ENCODE measurements at regions not wholly inside any gene's neighbourhood (a gene's known extent, or its start where the extent isn't known, plus 50 kb on each side); places are given as distances from the start of the nearest gene placed in this dataset.

- Histone ChIP-seq H3K4me2 (ENCODE audit: low read depth, low read length) (no peak overlapping the region), H3K9ac (ENCODE audit: insufficient read depth, low read depth, low read length) (no peak overlapping the region), H3K4me1 (ENCODE audit: insufficient read depth, low read length) (peaks cover 5% of the 10 kb centered on the region), H3K4me3 (replicated peaks in 1 of 3; ENCODE audit: insufficient read depth in 1 of 3, low read depth in 2 of 3, low read length in 3 of 3) (no peak overlapping the region), H3K27me3 (ENCODE audit: control insufficient read depth in 1 of 2, insufficient read depth in 2 of 2, low read length in 2 of 2) (peaks cover 3 to 55% of the 10 kb centered on the region in 2 experiments), H3K79me2 (ENCODE audit: insufficient read depth, low read length) (no peaks in the 10 kb centered on the region), H2AFZ (ENCODE audit: low read length) (no peak overlapping the region), H3K36me3 (replicated peaks in 1 of 2; ENCODE audit: control insufficient read depth in 1 of 2, insufficient read depth in 2 of 2, low read length in 2 of 2) (no peaks in the 10 kb centered on the region), H3K27ac (ENCODE audit: extremely low read length, insufficient read depth, low read length) (no peak overlapping the region), H4K20me1 (ENCODE audit: insufficient read depth, low read length) (no peaks in the 10 kb centered on the region), H3K9me3 (ENCODE audit: low read length) (peaks cover 11% of the 10 kb centered on the region; the same call in 1 of the 2 replicates)
- BruUV-seq (replicated peaks): no TSS peak
- no peak for TF ChIP-seq KAT7 (CRISPR knock-in tag; IDR thresholded peaks at IDR 0.05; ENCODE audit: borderline replicate concordance)
- TF ChIP-seq CBX2 (IDR thresholded peaks at IDR 0.05; ENCODE audit: low read depth, low read length): 0 out of 2 replicates have a peak, but pooled peaks have one; percentile 28
- TF ChIP-seq CBX2 (CRISPR knock-in tag; IDR thresholded peaks at IDR 0.05; ENCODE audit: low read depth): no peak
- WGBS (ENCODE audit: low lambda C conversion rate): 12% methylated on average over 10 of the region's 13 CpGs
- CTCF ChIA-PET (ENCODE audit: low intra/inter-chr PET ratio, low total read pairs): no interaction called here
- FAIRE-seq (no peak), DNase-seq (ENCODE audit: low spot score) (no peak), ATAC-seq (peak; percentile 87)
- POLR2A ChIA-PET: no interaction called here
- intact Hi-C loops (cut with micrococcal nuclease; ENCODE audit: unreplicated experiment) (no loop called here), in situ Hi-C loops (cut with HindIII; ENCODE audit: extremely low pct_ligation_motif_present, low pct_unique_long_range_greater_than_20kb) (no loop called here)
Measured at GRCh38 chr2:383178-383577, 95.3 kb upstream of the ALKAL2 start.

- no TSS peak for BruUV-seq (replicated peaks)
- Histone ChIP-seq H3K79me2 (ENCODE audit: insufficient read depth, low read length) (no peaks in the 10 kb centered on the region), H3K27ac (ENCODE audit: extremely low read length, insufficient read depth, low read length) (no peak overlapping the region), H3K9ac (ENCODE audit: insufficient read depth, low read depth, low read length) (no peak overlapping the region), H3K4me1 (ENCODE audit: insufficient read depth, low read length) (peaks cover 10% of the 10 kb centered on the region), H3K27me3 (ENCODE audit: control insufficient read depth in 1 of 2, insufficient read depth in 2 of 2, low read length in 2 of 2) (peaks cover 1 to 50% of the 10 kb centered on the region in 2 experiments; a peak in 4 of 5 replicates), H2AFZ (ENCODE audit: low read length) (no peak overlapping the region), H3K9me3 (ENCODE audit: low read length) (peaks cover 16% of the 10 kb centered on the region; the same call in 1 of the 2 replicates), H3K36me3 (replicated peaks in 1 of 2; ENCODE audit: control insufficient read depth in 1 of 2, insufficient read depth in 2 of 2, low read length in 2 of 2) (no peaks in the 10 kb centered on the region), H3K4me3 (replicated peaks in 1 of 3; ENCODE audit: insufficient read depth in 1 of 3, low read depth in 2 of 3, low read length in 3 of 3) (no peak overlapping the region), H4K20me1 (ENCODE audit: insufficient read depth, low read length) (no peaks in the 10 kb centered on the region), H3K4me2 (ENCODE audit: low read depth, low read length) (no peak overlapping the region)
- in situ Hi-C loops (cut with HindIII; ENCODE audit: extremely low pct_ligation_motif_present, low pct_unique_long_range_greater_than_20kb): no loop called here
- ChIA-PET CTCF (ENCODE audit: low intra/inter-chr PET ratio, low total read pairs) (no interaction called here), POLR2A (no interaction called here)
- ATAC-seq: no peak
- no peak for DNase-seq (ENCODE audit: low spot score)
- no peak for TF ChIP-seq ZNF20 (CRISPR knock-in tag; IDR thresholded peaks at IDR 0.05)
- no peak for TF ChIP-seq ZFP36L2 (CRISPR knock-in tag; IDR thresholded peaks at IDR 0.05)
- no peak for TF ChIP-seq HMG20A (CRISPR knock-in tag; IDR thresholded peaks at IDR 0.05; ENCODE audit: borderline replicate concordance)
- no peak for TF ChIP-seq ZNF879 (CRISPR knock-in tag; IDR thresholded peaks at IDR 0.05)
- TF ChIP-seq NONO (IDR thresholded peaks at IDR 0.05): no peak
- no peak for TF ChIP-seq NONO (CRISPR knock-in tag; conservative IDR thresholded peaks at IDR 0.05)
- no peak for TF ChIP-seq MTF2 (CRISPR knock-in tag; IDR thresholded peaks at IDR 0.05; ENCODE audit: borderline replicate concordance)
- no peak for TF ChIP-seq ZNF768 (CRISPR knock-in tag; IDR thresholded peaks at IDR 0.05)
- TF ChIP-seq PBX2 (CRISPR knock-in tag; IDR thresholded peaks at IDR 0.05): no peak
- TF ChIP-seq ZBTB8A (CRISPR knock-in tag; IDR thresholded peaks at IDR 0.05; ENCODE audit: borderline replicate concordance, low read depth): no peak
- no peak for TF ChIP-seq ZBTB38 (CRISPR knock-in tag; IDR thresholded peaks at IDR 0.05)
- no peak for TF ChIP-seq KDM6A (CRISPR knock-in tag; IDR thresholded peaks at IDR 0.05; ENCODE audit: low read depth)
- intact Hi-C loops (cut with micrococcal nuclease; ENCODE audit: unreplicated experiment): no loop called here
- WGBS (ENCODE audit: low lambda C conversion rate): 67% methylated on average over 7 of the region's 7 CpGs
- no peak for FAIRE-seq
Measured at GRCh38 chr2:382728-383022, 94.8 kb upstream of the ALKAL2 start.

Data from HepG2 (cell line).